ENCODE measurements at regions not wholly inside any gene's neighbourhood (a gene's known extent, or its start where the extent isn't known, plus 50 kb on each side); places are given as distances from the start of the nearest gene placed in this dataset.
"Not testable (repeated sequence)": the region's sequence is repeated elsewhere in the genome, so short reads cannot be mapped to it uniquely, and the experiment has no call there.

DNA sequence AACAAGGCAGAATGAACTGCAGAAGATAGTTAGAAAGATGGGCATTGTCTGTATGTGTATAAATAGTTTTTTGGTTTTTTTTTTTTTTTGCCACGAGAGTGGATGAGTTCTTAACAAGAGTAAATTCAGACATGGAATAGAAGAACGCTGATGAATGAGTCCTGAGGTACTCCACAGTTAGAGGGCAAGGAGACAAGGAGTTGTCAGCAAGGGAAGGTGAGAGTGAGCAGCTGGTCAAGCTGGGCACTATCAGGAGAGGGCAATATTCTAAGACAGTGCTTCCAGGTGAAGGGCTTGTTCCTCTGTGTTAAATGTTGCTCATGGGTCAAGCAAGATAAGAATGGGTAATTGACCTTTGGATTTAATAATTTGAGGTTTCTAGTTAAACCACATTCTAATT is 138.6 kb upstream of the FAM78B start (continued):
- TF ChIP-seq, protein P1, sequence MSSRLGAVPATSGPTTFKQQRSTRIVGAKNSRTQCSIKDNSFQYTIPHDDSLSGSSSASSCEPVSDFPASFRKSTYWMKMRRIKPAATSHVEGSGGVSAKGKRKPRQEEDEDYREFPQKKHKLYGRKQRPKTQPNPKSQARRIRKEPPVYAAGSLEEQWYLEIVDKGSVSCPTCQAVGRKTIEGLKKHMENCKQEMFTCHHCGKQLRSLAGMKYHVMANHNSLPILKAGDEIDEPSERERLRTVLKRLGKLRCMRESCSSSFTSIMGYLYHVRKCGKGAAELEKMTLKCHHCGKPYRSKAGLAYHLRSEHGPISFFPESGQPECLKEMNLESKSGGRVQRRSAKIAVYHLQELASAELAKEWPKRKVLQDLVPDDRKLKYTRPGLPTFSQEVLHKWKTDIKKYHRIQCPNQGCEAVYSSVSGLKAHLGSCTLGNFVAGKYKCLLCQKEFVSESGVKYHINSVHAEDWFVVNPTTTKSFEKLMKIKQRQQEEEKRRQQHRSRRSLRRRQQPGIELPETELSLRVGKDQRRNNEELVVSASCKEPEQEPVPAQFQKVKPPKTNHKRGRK (CRISPR knock-in tag; IDR thresholded peaks at IDR 0.05), result no peak

DNA sequence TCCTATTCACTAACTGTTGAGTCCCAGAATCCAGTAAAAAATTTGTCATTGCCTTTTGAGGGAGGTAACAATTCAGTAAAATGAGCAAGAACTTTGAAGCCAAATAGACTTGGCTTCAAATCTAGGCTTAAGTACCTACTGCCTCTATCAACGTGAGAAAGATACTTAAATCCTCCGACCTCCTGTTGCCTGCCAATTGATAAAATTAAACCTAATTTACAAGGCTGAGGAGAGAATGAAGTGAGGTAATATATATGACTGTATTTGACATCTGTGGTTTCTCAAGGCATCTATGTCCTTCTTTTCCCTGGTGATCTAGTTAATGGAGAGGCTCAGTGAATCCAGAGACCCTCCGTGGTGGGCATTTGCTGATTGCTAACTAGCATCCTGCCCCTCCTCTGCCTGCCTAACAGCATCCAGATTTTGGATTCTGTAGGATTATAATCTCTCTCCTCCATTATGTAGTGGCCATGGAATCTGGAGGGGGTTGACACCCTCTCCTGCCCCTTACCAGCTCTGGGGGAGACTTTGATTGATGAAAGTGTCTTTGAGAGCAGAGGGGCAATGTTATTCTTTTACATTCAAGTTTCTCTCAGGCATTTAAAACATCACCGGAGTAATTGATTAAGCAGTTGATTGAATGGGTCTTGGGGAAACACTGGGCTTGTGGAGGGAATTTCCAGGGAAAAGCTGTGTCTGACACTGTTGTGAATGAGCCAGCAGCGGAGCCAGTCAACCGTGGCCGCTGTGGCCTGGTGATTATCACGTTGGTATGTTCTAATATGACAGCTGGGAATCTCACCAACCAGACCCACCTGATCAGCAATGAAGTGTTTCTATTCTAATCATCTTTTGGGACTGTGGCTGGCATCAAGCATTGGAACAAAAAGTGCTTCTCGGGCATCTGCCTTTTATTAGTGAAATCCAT is 140.7 kb upstream of the FAM78B start:
- CTCF ChIA-PET (ENCODE audit: low intra/inter-chr PET ratio, low total read pairs), result no interaction called here
- Histone ChIP-seq H3K4me1 (ENCODE audit: insufficient read depth, low read length) (no peaks in the 10 kb centered on the region), H3K9ac (ENCODE audit: insufficient read depth, low read depth, low read length) (no peak overlapping the region), H3K4me3 (replicated peaks in 1 of 3; ENCODE audit: insufficient read depth in 1 of 3, low read depth in 2 of 3, low read length in 3 of 3) (no peak overlapping the region), H2AFZ (ENCODE audit: low read length) (no peak overlapping the region), H4K20me1 (ENCODE audit: insufficient read depth, low read length) (no peaks in the 10 kb centered on the region), H3K79me2 (ENCODE audit: insufficient read depth, low read length) (no peaks in the 10 kb centered on the region), H3K36me3 (replicated peaks in 1 of 2; ENCODE audit: control insufficient read depth in 1 of 2, insufficient read depth in 2 of 2, low read length in 2 of 2) (no peaks in the 10 kb centered on the region), H3K27ac (ENCODE audit: extremely low read length, insufficient read depth, low read length) (no peak overlapping the region), H3K9me3 (ENCODE audit: low read length) (no peaks in the 10 kb centered on the region), H3K27me3 (ENCODE audit: control insufficient read depth in 1 of 2, insufficient read depth in 2 of 2, low read length in 2 of 2) (no peaks in the 10 kb centered on the region), H3K4me2 (ENCODE audit: low read depth, low read length) (no peak overlapping the region)
- 8% methylated on average over 7 of the region's 9 CpGs for WGBS (ENCODE audit: low lambda C conversion rate)
- DNase-seq (ENCODE audit: low spot score) (no peak), FAIRE-seq (no peak), ATAC-seq (no peak)
- TF ChIP-seq TBX2 (CRISPR knock-in tag; IDR thresholded peaks at IDR 0.05; ENCODE audit: borderline replicate concordance), result no peak
- TF ChIP-seq, protein P2, sequence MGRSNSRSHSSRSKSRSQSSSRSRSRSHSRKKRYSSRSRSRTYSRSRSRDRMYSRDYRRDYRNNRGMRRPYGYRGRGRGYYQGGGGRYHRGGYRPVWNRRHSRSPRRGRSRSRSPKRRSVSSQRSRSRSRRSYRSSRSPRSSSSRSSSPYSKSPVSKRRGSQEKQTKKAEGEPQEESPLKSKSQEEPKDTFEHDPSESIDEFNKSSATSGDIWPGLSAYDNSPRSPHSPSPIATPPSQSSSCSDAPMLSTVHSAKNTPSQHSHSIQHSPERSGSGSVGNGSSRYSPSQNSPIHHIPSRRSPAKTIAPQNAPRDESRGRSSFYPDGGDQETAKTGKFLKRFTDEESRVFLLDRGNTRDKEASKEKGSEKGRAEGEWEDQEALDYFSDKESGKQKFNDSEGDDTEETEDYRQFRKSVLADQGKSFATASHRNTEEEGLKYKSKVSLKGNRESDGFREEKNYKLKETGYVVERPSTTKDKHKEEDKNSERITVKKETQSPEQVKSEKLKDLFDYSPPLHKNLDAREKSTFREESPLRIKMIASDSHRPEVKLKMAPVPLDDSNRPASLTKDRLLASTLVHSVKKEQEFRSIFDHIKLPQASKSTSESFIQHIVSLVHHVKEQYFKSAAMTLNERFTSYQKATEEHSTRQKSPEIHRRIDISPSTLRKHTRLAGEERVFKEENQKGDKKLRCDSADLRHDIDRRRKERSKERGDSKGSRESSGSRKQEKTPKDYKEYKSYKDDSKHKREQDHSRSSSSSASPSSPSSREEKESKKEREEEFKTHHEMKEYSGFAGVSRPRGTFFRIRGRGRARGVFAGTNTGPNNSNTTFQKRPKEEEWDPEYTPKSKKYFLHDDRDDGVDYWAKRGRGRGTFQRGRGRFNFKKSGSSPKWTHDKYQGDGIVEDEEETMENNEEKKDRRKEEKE (IDR thresholded peaks at IDR 0.05), result no peak
- TF ChIP-seq FOXK1 (CRISPR knock-in tag; IDR thresholded peaks at IDR 0.05; ENCODE audit: borderline replicate concordance, low read depth), result no peak
- no TSS peak for BruUV-seq (replicated peaks)
- POLR2A ChIA-PET, result no interaction called here
- intact Hi-C loops (cut with micrococcal nuclease; ENCODE audit: unreplicated experiment) (no loop called here), in situ Hi-C loops (cut with HindIII; ENCODE audit: extremely low pct_ligation_motif_present, low pct_unique_long_range_greater_than_20kb) (no loop called here)

DNA sequence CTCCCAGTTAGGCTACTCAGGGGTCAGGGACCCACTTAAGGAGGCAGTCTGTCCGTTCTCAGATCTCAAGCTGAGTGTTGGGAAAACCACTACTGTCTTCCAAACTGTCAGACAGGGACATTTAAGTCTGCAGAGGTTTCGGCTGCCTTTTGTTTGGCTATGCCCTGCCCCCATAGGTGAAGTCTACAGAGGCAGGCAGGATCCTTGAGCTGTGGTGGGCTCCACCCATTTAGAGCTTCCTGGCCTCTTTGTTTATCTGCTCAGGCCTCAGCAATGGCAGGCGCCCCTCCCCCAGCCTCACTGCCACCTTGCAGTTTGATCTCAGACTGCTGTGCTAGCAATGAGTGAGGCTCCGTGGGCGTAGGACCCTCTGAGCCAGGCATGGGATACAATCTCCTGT is 149.5 kb upstream of the FAM78B start:
- in situ Hi-C loops (cut with HindIII; ENCODE audit: extremely low pct_ligation_motif_present, low pct_unique_long_range_greater_than_20kb); H3K4me1 ChIP-seq (ENCODE audit: insufficient read depth, low read length); ATAC-seq; CTCF ChIA-PET (ENCODE audit: low intra/inter-chr PET ratio, low total read pairs); H3K4me3 ChIP-seq (replicated peaks in 1 of 3; ENCODE audit: insufficient read depth in 1 of 3, low read depth in 2 of 3, low read length in 3 of 3); H3K9ac ChIP-seq (ENCODE audit: insufficient read depth, low read depth, low read length); H3K4me2 ChIP-seq (ENCODE audit: low read depth, low read length); FAIRE-seq; H4K20me1 ChIP-seq (ENCODE audit: insufficient read depth, low read length); H3K27me3 ChIP-seq (ENCODE audit: control insufficient read depth in 1 of 2, insufficient read depth in 2 of 2, low read length in 2 of 2); H3K9me3 ChIP-seq (ENCODE audit: low read length); BruUV-seq (replicated peaks); POLR2A ChIA-PET; DNase-seq (ENCODE audit: low spot score); H3K79me2 ChIP-seq (ENCODE audit: insufficient read depth, low read length); H3K36me3 ChIP-seq (replicated peaks in 1 of 2; ENCODE audit: control insufficient read depth in 1 of 2, insufficient read depth in 2 of 2, low read length in 2 of 2); H3K27ac ChIP-seq (ENCODE audit: extremely low read length, insufficient read depth, low read length); intact Hi-C loops (cut with micrococcal nuclease; ENCODE audit: unreplicated experiment); H2AFZ ChIP-seq (ENCODE audit: low read length): not testable (repeated sequence)
- 75% methylated on average over 1 of the region's 5 CpGs for WGBS (ENCODE audit: low lambda C conversion rate)

All from HepG2 (cell line).